Activated CD8-positive, alpha-beta T cell treated with anti-CD3 and anti-CD28 coated beads for 36 hours (primary cell): ENCODE measurements at regions not wholly inside any gene's neighbourhood (a gene's known extent, or its start where the extent isn't known, plus 50 kb on each side); places are given as distances from the start of the nearest gene placed in this dataset.

ENCODE experiments used
- ATAC-seq: fragments of 200-7000 bp; cut with Tn5 transposase; one replicate; pipeline ENCODE4 v1.10.0; 2021; ENCODE audit warnings: mild to moderate bottlenecking, moderate library complexity
- CTCF ChIA-PET: fragments of 350-600 bp; sonication (Branson Sonifier 250); formaldehyde crosslinking; loops from one replicate; lab custom pipeline; 2021; ENCODE audit warnings: antibody characterized with exemption; lab: Charles Lee
- POLR2A ChIA-PET: fragments of 350-600 bp; sonication (Branson Sonifier 250); formaldehyde crosslinking; loops from one replicate; lab custom pipeline; 2021; ENCODE audit warnings: antibody characterized with exemption; lab: Charles Lee
- DNase-seq: peaks from one replicate; pipeline ENCODE4 v3.0.0-alpha.2; 2020
- H3K27ac Mint-ChIP-seq: one replicate; pipeline ENCODE4 v1.8.0; 2021; ENCODE audit warnings: mild to moderate bottlenecking, mixed read lengths
- H3K27me3 Mint-ChIP-seq: one replicate; pipeline ENCODE4 v1.8.0; 2021; ENCODE audit warnings: mixed read lengths
- H3K36me3 Mint-ChIP-seq: one replicate; pipeline ENCODE4 v1.8.0; 2021; ENCODE audit warnings: low read depth, mixed read lengths
- H3K4me1 Mint-ChIP-seq: one replicate; pipeline ENCODE4 v1.8.0; 2021; ENCODE audit warnings: low read depth, mixed read lengths
- H3K4me3 Mint-ChIP-seq: one replicate; pipeline ENCODE4 v1.8.0; 2021; ENCODE audit warnings: mild to moderate bottlenecking, moderate library complexity, mixed read lengths
- H3K9me3 Mint-ChIP-seq: one replicate; pipeline ENCODE4 v1.8.0; 2021; ENCODE audit warnings: mixed read lengths
- intact Hi-C: fragments of 100-400 bp; cut with micrococcal nuclease; formaldehyde crosslinking; loops from one replicate; pipeline ENCODE4 v1.10.0; 2022
- TF ChIP-seq, protein P1 (sequence below): fragments of 200-600 bp; IDR thresholded peaks from one replicate; pipeline ENCODE4 v1.8.0; 2022; ENCODE audit warnings: antibody characterized with exemption, mild to moderate bottlenecking

DNA sequence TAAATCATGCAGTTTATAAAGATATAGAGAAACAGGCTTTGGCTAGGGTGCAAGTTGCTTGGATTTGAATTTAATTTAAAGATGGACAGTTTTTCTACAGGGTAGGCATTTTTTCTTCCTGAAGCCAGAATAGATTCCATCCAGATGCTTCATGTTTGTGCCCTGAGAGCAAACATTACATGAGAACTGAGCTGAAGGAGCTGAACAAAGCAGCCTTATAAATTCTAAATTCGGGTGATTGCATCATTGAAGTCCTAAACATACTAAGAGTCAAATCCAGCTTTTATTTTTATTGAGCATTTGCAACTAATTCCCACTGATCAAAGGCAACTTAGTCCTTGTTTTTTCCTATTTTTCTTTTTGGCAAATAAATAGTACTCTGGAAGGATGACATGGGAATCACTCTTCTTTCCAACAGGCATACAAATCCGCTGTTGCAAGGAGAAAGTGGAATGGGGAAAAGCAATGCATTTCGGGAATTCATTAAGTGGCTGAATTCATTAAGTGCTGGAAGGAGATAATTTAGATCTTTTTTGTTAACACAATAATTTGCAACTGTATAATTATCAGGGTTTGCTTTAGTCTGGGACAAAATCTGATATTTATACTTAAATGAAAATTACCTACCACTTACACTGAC is 828.0 kb downstream of the SLC4A3 start:
- DNase-seq (no peak), ATAC-seq (no peak)
- no peak overlapping the region for H3K27ac Mint-ChIP-seq
- CTCF ChIA-PET = no interaction called here
- TF ChIP-seq, protein P1, sequence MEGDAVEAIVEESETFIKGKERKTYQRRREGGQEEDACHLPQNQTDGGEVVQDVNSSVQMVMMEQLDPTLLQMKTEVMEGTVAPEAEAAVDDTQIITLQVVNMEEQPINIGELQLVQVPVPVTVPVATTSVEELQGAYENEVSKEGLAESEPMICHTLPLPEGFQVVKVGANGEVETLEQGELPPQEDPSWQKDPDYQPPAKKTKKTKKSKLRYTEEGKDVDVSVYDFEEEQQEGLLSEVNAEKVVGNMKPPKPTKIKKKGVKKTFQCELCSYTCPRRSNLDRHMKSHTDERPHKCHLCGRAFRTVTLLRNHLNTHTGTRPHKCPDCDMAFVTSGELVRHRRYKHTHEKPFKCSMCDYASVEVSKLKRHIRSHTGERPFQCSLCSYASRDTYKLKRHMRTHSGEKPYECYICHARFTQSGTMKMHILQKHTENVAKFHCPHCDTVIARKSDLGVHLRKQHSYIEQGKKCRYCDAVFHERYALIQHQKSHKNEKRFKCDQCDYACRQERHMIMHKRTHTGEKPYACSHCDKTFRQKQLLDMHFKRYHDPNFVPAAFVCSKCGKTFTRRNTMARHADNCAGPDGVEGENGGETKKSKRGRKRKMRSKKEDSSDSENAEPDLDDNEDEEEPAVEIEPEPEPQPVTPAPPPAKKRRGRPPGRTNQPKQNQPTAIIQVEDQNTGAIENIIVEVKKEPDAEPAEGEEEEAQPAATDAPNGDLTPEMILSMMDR = no peak
- no peak overlapping the region for H3K4me3 Mint-ChIP-seq
- no peaks in the 10 kb centered on the region for H3K4me1 Mint-ChIP-seq
- no peaks in the 10 kb centered on the region for H3K9me3 Mint-ChIP-seq
- POLR2A ChIA-PET = no interaction called here
- H3K27me3 Mint-ChIP-seq = no peaks in the 10 kb centered on the region
- H3K36me3 Mint-ChIP-seq = no peaks in the 10 kb centered on the region
- intact Hi-C loops = no loop called here

DNA sequence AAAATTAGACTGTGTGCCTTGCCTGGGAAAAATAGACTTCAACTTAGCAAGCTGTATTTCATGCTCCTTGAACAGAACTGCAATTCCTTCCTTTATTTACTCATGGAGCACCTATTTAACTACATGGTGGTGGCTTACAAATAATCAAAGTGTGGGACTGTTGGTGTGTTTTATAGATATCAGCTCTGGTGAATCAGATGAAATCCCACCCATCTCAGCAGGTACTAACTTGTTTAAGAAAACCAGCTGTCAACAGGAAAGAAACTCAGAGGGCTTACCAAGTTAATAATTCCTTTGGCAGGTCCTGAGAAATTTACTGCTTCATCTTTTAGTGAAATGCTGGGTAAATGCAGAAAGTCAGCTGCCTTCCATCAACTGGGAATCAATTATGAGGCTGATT is 830.6 kb downstream of the SLC4A3 start:
- no peaks in the 10 kb centered on the region for H3K4me1 Mint-ChIP-seq
- no peak overlapping the region for H3K27ac Mint-ChIP-seq
- ChIA-PET POLR2A (no interaction called here), CTCF (no interaction called here)
- TF ChIP-seq, protein P1 = no peak
- no peak overlapping the region for H3K4me3 Mint-ChIP-seq
- no peak for ATAC-seq
- intact Hi-C loops = no loop called here
- no peaks in the 10 kb centered on the region for H3K9me3 Mint-ChIP-seq
- no peaks in the 10 kb centered on the region for H3K36me3 Mint-ChIP-seq
- no peaks in the 10 kb centered on the region for H3K27me3 Mint-ChIP-seq
- DNase-seq = no peak

DNA sequence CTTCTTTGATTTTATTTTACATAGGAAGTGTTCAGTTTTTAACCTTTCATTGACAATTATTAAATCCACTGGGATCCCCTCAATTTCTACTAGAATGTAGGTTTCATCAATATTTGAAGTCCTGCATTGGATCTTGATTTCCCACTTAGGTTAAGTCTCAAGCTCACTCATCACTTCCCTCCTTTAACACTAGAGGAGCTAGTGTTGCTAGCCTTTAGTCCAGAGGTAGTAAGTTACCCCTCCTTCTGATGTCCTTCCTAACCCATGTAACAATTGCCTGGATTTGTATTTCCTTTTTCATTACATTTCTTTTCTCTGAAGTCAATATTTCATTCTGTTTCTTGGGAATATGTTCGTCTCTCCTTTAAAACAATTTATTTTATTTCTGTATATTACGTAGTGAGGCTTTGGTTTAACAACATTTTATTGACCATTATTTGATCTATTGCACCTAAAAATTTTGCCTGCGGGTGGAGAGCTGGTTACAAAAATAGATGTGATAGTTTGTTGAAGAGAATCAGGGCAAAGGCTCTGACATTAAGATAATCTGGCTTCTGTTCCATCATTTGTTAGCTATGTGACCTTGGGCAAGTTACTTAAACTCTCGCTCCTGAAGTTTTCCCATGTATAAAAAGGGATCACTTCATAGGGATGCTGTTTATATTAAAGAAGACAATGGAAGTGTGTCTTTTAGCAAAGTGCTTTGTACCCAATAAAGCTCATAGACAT is 833.0 kb downstream of the SLC4A3 start:
- CTCF ChIA-PET = no interaction called here
- no peaks in the 10 kb centered on the region for H3K9me3 Mint-ChIP-seq
- intact Hi-C loops = no loop called here
- H3K4me1 Mint-ChIP-seq = no peaks in the 10 kb centered on the region
- ATAC-seq (no peak), DNase-seq (no peak)
- H3K36me3 Mint-ChIP-seq = no peaks in the 10 kb centered on the region
- TF ChIP-seq, protein P1 = no peak
- H3K4me3 Mint-ChIP-seq = no peak overlapping the region
- H3K27me3 Mint-ChIP-seq = no peaks in the 10 kb centered on the region
- POLR2A ChIA-PET = no interaction called here
- H3K27ac Mint-ChIP-seq = no peak overlapping the region

DNA sequence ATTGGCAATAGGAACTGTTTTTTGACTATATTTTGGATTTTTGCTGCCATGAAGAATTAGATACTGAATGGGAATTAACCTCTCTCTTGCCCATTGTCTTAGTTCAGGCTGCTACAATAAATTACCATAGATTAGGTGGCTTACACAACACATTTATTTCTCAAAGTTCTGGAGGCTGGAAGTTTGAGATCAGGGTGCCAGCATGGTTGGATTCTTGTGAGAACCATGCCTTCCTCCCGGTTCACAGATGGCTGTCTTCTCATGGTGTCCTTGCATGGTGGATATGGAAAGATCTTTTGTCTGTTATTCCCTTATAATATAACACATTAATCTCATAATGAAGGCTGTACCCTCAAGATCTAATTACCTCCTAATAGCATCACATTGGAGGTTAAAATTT is 836.4 kb downstream of the SLC4A3 start:
- H3K4me1 Mint-ChIP-seq = no peaks in the 10 kb centered on the region
- ATAC-seq (no peak), DNase-seq (no peak)
- ChIA-PET POLR2A (no interaction called here), CTCF (no interaction called here)
- intact Hi-C loops = no loop called here
- H3K9me3 Mint-ChIP-seq = no peaks in the 10 kb centered on the region
- H3K4me3 Mint-ChIP-seq = no peak overlapping the region
- TF ChIP-seq, protein P1 = no peak
- no peak overlapping the region for H3K27ac Mint-ChIP-seq
- H3K27me3 Mint-ChIP-seq = no peaks in the 10 kb centered on the region
- no peaks in the 10 kb centered on the region for H3K36me3 Mint-ChIP-seq

DNA sequence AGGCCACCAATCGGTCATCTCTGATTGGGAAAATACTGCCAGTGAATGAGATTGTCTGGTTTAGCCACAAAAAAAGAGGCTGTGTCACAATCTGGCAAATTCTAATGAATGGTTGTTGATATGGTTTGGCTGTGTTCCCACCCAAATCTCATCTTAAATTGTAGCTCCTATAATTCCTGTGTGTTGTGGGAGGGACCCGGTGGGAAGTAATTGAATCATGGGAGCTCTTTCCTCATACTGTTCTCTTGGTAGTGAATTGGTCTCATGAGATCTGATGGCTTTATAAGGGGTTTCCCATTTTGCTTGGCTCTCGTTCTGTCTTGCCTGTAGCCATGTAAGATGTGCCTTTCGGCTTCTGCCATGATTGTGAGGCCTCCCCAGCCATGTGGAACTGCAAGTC is 838.3 kb downstream of the SLC4A3 start:
- no peak for DNase-seq
- ATAC-seq = no peak
- TF ChIP-seq, protein P1 = no peak
- intact Hi-C loops = no loop called here
- Mint-ChIP-seq H3K27ac (no peak overlapping the region), H3K36me3 (no peaks in the 10 kb centered on the region), H3K27me3 (no peaks in the 10 kb centered on the region), H3K4me1 (no peaks in the 10 kb centered on the region), H3K4me3 (no peak overlapping the region), H3K9me3 (peaks cover 1% of the 10 kb centered on the region)
- ChIA-PET CTCF (no interaction called here), POLR2A (no interaction called here)
